WERI-Rb-1 (cell line): ENCODE measurements at regions not wholly inside any gene's neighbourhood (a gene's known extent, or its start where the extent isn't known, plus 50 kb on each side); places are given as distances from the start of the nearest gene placed in this dataset.
"Not testable (repeated sequence)": the region's sequence is repeated elsewhere in the genome, so short reads cannot be mapped to it uniquely, and the experiment has no call there.

Experiments used
- DNase-seq: peaks from one replicate; pipeline ENCODE4 v3.0.0-alpha.2; 2020
- H3K27ac ChIP-seq: fragments of 250-450 bp; sonication (Bioruptor Pico); 2 replicates; pipeline ENCODE4 v1.5.1; 2020; ENCODE audit warnings: mild to moderate bottlenecking, moderate library complexity
- H3K27me3 ChIP-seq: fragments of 250-450 bp; sonication (Bioruptor Pico); 2 replicates; pipeline ENCODE4 v1.5.1; 2021; ENCODE audit warnings: mild to moderate bottlenecking, low read depth, moderate library complexity; ENCODE audit not compliant: insufficient read depth, severe bottlenecking
- H3K36me3 ChIP-seq: fragments of 250-450 bp; sonication (Bioruptor Pico); 2 replicates; pipeline ENCODE4 v1.5.1; 2020; ENCODE audit warnings: mild to moderate bottlenecking, moderate library complexity
- H3K4me3 ChIP-seq: 2 replicates; pipeline ENCODE4 v1.5.1; 2011; ENCODE audit warnings: low read depth, mild to moderate bottlenecking, control low read depth, low read length
- H3K9me3 ChIP-seq: fragments of 250-450 bp; sonication (Bioruptor Pico); 2 replicates; pipeline ENCODE4 v1.5.1; 2021; ENCODE audit warnings: mild to moderate bottlenecking, moderate library complexity; ENCODE audit not compliant: severe bottlenecking
- TF ChIP-seq, protein P1 (sequence below): IDR thresholded peaks from 2 replicates; pipeline ENCODE4 v1.5.1; 2011; ENCODE audit warnings: low read depth, mild to moderate bottlenecking, control low read depth, inconsistent platforms, low read length

DNA sequence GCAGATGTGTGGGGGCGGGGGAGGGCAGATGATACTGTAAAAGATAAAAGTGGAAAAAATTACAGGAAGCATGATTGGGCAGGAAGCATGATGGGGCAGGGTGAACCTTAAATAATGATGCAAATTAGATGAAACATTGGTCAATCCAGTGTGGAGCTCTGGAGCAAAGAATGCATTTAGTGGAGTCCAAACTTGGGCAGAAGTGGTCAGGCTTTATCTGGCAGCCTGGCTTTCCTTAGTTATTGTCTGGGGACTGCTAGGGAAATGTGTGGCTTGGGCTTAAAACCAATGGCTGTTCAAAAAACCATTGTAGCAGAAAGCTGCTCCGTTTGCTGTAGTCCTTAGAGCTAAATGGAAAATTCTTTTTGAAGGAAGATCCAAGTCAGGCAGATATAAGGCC lies 1077.3 kb upstream of the MIR17HG start:
- Histone ChIP-seq H3K9me3 (no peaks in the 10 kb centered on the region), H3K4me3 (no peak overlapping the region), H3K27me3 (no peaks in the 10 kb centered on the region), H3K27ac (no peak overlapping the region), H3K36me3 (no peaks in the 10 kb centered on the region)
- no peak for DNase-seq
- TF ChIP-seq, protein P1, sequence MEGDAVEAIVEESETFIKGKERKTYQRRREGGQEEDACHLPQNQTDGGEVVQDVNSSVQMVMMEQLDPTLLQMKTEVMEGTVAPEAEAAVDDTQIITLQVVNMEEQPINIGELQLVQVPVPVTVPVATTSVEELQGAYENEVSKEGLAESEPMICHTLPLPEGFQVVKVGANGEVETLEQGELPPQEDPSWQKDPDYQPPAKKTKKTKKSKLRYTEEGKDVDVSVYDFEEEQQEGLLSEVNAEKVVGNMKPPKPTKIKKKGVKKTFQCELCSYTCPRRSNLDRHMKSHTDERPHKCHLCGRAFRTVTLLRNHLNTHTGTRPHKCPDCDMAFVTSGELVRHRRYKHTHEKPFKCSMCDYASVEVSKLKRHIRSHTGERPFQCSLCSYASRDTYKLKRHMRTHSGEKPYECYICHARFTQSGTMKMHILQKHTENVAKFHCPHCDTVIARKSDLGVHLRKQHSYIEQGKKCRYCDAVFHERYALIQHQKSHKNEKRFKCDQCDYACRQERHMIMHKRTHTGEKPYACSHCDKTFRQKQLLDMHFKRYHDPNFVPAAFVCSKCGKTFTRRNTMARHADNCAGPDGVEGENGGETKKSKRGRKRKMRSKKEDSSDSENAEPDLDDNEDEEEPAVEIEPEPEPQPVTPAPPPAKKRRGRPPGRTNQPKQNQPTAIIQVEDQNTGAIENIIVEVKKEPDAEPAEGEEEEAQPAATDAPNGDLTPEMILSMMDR = no peak

DNA sequence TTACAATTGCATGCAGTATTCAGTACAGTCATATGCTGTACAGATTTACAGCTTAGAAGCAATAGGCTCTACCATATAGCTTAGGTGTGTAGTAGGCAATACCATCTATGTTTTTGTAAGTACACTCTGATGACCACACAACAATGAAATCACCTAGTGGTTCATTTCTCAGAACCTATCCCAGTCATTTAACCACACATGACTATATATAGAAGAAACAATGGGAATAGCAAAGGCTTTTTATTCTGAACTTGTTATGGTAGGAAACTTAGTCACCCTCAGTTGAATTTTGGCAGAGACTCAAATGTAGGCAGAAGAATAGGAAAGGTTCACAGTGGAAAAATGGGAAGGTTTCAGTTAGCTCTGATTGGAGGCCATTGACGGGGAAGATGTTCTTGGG lies 1075.1 kb upstream of the MIR17HG start:
- no peak overlapping the region for H3K27ac ChIP-seq
- TF ChIP-seq, protein P1 = no peak
- H3K27me3 ChIP-seq = no peaks in the 10 kb centered on the region
- H3K36me3 ChIP-seq = no peaks in the 10 kb centered on the region
- DNase-seq = no peak
- H3K4me3 ChIP-seq = no peak overlapping the region
- H3K9me3 ChIP-seq = no peaks in the 10 kb centered on the region

DNA sequence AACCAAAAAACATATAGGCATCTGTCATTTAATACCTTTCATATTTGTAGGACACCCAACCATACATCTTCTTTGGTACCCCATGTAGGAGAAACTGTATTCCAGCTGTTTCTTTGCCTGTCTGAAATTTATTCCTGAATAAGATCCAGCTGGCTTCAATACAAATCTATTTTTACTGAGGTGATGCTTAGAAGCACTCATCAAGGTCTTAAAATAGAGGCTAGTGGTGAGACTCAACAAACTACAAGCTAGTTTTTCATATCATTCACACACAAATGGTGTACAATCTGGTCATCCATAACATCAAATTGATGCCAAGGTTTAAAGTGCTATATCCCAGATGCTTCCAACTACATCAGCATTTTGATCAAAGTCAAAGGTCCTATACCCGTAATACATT lies 1071.3 kb upstream of the MIR17HG start:
- TF ChIP-seq, protein P1 = no peak
- no peak overlapping the region for H3K27ac ChIP-seq
- H3K27me3 ChIP-seq = no peaks in the 10 kb centered on the region
- H3K9me3 ChIP-seq = no peaks in the 10 kb centered on the region
- H3K4me3 ChIP-seq = no peak overlapping the region
- no peak for DNase-seq
- H3K36me3 ChIP-seq = no peaks in the 10 kb centered on the region

DNA sequence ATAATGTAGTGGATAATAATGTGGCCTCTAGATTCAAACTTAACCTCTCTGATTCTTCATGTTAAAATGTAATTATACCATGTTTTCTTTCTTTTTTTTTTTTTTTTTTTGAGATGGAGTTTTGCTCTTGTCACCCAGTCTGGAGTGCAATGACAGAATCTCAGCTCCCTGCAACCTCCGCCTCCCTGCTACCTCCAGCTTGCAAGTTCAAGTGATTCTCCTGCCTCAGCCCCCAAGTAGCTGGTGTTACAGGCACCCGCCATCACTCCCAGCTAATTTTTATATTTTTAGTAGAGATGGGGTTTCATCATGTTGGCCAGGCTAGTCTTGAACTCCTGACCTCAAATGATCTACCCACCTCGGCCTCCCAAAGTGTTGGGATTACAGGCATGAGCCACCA lies 1069.3 kb upstream of the MIR17HG start:
- DNase-seq, H3K4me3 ChIP-seq, H3K9me3 ChIP-seq: not testable (repeated sequence)

DNA sequence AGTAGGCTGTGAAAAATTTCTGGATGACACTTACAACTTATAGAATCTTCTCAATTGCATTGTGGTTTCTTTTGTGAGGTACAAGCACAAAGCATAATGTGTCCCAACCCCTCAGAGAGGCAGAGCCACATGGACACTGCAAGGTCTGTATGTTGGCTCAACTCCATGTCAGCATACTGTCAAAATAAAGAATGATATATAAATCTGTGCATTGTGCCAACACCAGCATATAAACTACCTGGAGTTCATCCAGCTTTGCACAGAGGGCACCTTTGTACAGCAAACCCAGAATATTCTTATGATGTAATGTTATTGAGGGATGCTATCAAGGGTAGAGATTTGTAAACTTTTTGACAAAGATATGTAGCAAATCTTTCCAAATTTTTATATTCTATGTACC lies 1065.8 kb upstream of the MIR17HG start:
- no peak overlapping the region for H3K4me3 ChIP-seq

More for the DNA sequence above, 1069.3 kb upstream of the MIR17HG start:
- H3K27me3 ChIP-seq, H3K27ac ChIP-seq, H3K36me3 ChIP-seq: not testable (repeated sequence)

DNA sequence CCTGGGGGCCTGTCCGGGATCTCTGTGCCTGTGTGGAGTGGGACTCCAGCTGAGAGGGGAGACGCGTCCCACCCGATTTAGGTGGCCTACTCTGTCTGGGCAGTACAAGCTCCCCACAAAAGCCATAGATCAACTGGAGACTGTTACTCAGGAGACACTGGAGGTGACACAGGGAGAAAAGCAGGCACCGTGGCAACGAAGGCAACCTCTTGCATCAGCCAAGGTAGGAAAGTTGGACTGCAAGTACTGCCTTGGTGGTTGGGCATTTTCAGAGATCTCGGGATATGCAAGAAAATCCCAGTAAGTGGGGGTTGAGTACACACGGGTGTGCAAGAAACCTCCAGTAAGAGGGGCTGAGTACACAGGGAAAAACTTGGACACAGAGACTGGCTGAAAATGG lies 1060.0 kb upstream of the MIR17HG start:
- DNase-seq = no peak
- Histone ChIP-seq H3K27me3 (no peaks in the 10 kb centered on the region), H3K4me3 (no peak overlapping the region), H3K36me3 (no peaks in the 10 kb centered on the region), H3K27ac (no peak overlapping the region), H3K9me3 (no peaks in the 10 kb centered on the region)
- TF ChIP-seq, protein P1 = no peak

More for the DNA sequence above, 1065.8 kb upstream of the MIR17HG start:
- no peaks in the 10 kb centered on the region for H3K36me3 ChIP-seq
- TF ChIP-seq, protein P1 = no peak
- DNase-seq = no peak
- no peaks in the 10 kb centered on the region for H3K9me3 ChIP-seq
- no peak overlapping the region for H3K27ac ChIP-seq
- H3K27me3 ChIP-seq = no peaks in the 10 kb centered on the region
